Vagina (tissue), 2 donors: ENCODE measurements at regions not wholly inside any gene's neighbourhood (a gene's known extent, or its start where the extent isn't known, plus 50 kb on each side); places are given as distances from the start of the nearest gene placed in this dataset.

Experiments used
- DNase-seq, 2 donors: peaks; one replicate each; pipeline ENCODE4 v3.0.0-alpha.2; 2017; ENCODE audit errors: extremely low spot score in 2 of 2
- H3K27ac ChIP-seq: fragments of 200-600 bp; sonication (generic); one replicate; pipeline ENCODE4 v1.5.1; 2019
- H3K27me3 ChIP-seq: fragments of 200-600 bp; sonication (generic); one replicate; pipeline ENCODE4 v1.5.1; 2019
- H3K36me3 ChIP-seq, 2 donors: fragments of 200-600 bp; sonication (generic); one replicate each; pipeline ENCODE4 v1.5.1; 2017 to 2019
- H3K4me1 ChIP-seq: fragments of 200-600 bp; sonication (generic); one replicate; pipeline ENCODE4 v1.5.1; 2019
- H3K4me3 ChIP-seq, 2 donors: fragments of 200-600 bp; sonication (generic); 1 replicate in 1 of 2; 2 replicates in 1 of 2; pipeline ENCODE4 v1.5.1; 2016 to 2019
- H3K9me3 ChIP-seq: fragments of 200-600 bp; sonication (generic); one replicate; pipeline ENCODE4 v1.5.1; 2019
- CTCF ChIP-seq, 3 experiments: fragments of 450-650 bp in 2 of 3; fragments of 200-600 bp in 1 of 3; sonication (generic) in 1 of 3; IDR thresholded peaks; one replicate each; pipeline ENCODE4 v1.5.1; 2017 to 2019; ENCODE audit warnings: antibody characterized with exemption in 3 of 3, mild to moderate bottlenecking in 2 of 3, moderate library complexity in 2 of 3
- POLR2A ChIP-seq, 2 donors: fragments of 450-650 bp; IDR thresholded peaks; one replicate each; pipeline ENCODE4 v1.6.1; 2017; ENCODE audit warnings: antibody characterized with exemption in 2 of 2, mild to moderate bottlenecking in 2 of 2, moderate library complexity in 2 of 2
- POLR2AphosphoS5 ChIP-seq, 2 donors: sonication (generic); formaldehyde crosslinking; IDR thresholded peaks; one replicate each; pipeline ENCODE4 v1.9.0; 2017; ENCODE audit warnings: antibody characterized with exemption in 2 of 2, mild to moderate bottlenecking in 2 of 2, low read depth in 1 of 2; ENCODE audit not compliant: insufficient read depth in 1 of 2
- intact Hi-C: fragments of 100-400 bp; cut with DNase I; formaldehyde crosslinking; loops from one replicate; pipeline ENCODE4 v1.15.1; 2023

- no peak overlapping the region for H3K4me3 ChIP-seq
- no peaks in the 10 kb centered on the region for H3K27me3 ChIP-seq
- DNase-seq = no peak
- intact Hi-C loops = no loop called here
- no peaks in the 10 kb centered on the region for H3K36me3 ChIP-seq
- H3K27ac ChIP-seq = no peak overlapping the region
- no peaks in the 10 kb centered on the region for H3K9me3 ChIP-seq
- TF ChIP-seq CTCF (IDR thresholded peaks at IDR 0.05) = no peak
- TF ChIP-seq POLR2A (IDR thresholded peaks at IDR 0.05) = no peak
- no peak for TF ChIP-seq POLR2AphosphoS5 (IDR thresholded peaks at IDR 0.05; ENCODE audit: insufficient read depth in 1 of 2, low read depth in 1 of 2)
- no peaks in the 10 kb centered on the region for H3K4me1 ChIP-seq
Measured at GRCh38 chr20:52840041-52840440, 132.1 kb upstream of the TSHZ2 start.

GRCh38 chr20:52838510-52839241, 133.5 kb upstream of the TSHZ2 start:
- H3K9me3 ChIP-seq = no peaks in the 10 kb centered on the region
- no peaks in the 10 kb centered on the region for H3K27me3 ChIP-seq
- H3K27ac ChIP-seq = no peak overlapping the region
- intact Hi-C loops = no loop called here
- no peaks in the 10 kb centered on the region for H3K4me1 ChIP-seq
- no peak for DNase-seq
- H3K36me3 ChIP-seq = no peaks in the 10 kb centered on the region
- no peak for TF ChIP-seq POLR2A (IDR thresholded peaks at IDR 0.05)
- no peak for TF ChIP-seq CTCF (IDR thresholded peaks at IDR 0.05)
- TF ChIP-seq POLR2AphosphoS5 (IDR thresholded peaks at IDR 0.05; ENCODE audit: insufficient read depth in 1 of 2, low read depth in 1 of 2) = no peak
- H3K4me3 ChIP-seq = no peak overlapping the region

- Histone ChIP-seq H3K27ac (no peak overlapping the region), H3K36me3 (no peaks in the 10 kb centered on the region), H3K9me3 (no peaks in the 10 kb centered on the region), H3K27me3 (no peaks in the 10 kb centered on the region), H3K4me3 (no peak overlapping the region), H3K4me1 (no peaks in the 10 kb centered on the region)
- TF ChIP-seq CTCF (IDR thresholded peaks at IDR 0.05) (no peak), POLR2AphosphoS5 (IDR thresholded peaks at IDR 0.05; ENCODE audit: insufficient read depth in 1 of 2, low read depth in 1 of 2) (no peak), POLR2A (IDR thresholded peaks at IDR 0.05) (no peak)
- DNase-seq = no peak
- intact Hi-C loops = no loop called here
Measured at GRCh38 chr20:52837378-52837777, 134.8 kb upstream of the TSHZ2 start.

- no peaks in the 10 kb centered on the region for H3K36me3 ChIP-seq
- H3K27me3 ChIP-seq = no peaks in the 10 kb centered on the region
- intact Hi-C loops = no loop called here
- no peak for TF ChIP-seq POLR2A (IDR thresholded peaks at IDR 0.05)
- TF ChIP-seq CTCF (IDR thresholded peaks at IDR 0.05) = no peak
- no peak for TF ChIP-seq POLR2AphosphoS5 (IDR thresholded peaks at IDR 0.05; ENCODE audit: insufficient read depth in 1 of 2, low read depth in 1 of 2)
- H3K27ac ChIP-seq = no peak overlapping the region
- H3K9me3 ChIP-seq = peaks cover 4% of the 10 kb centered on the region
- no peak for DNase-seq
- no peaks in the 10 kb centered on the region for H3K4me1 ChIP-seq
- no peak overlapping the region for H3K4me3 ChIP-seq
Measured at GRCh38 chr20:52833901-52834300, 138.3 kb upstream of the TSHZ2 start.

- DNase-seq = no peak
- intact Hi-C loops = no loop called here
- TF ChIP-seq POLR2AphosphoS5 (IDR thresholded peaks at IDR 0.05; ENCODE audit: insufficient read depth in 1 of 2, low read depth in 1 of 2) = no peak
- TF ChIP-seq CTCF (IDR thresholded peaks at IDR 0.05) = no peak
- no peak for TF ChIP-seq POLR2A (IDR thresholded peaks at IDR 0.05)
Measured at GRCh38 chr20:52832151-52832774, 139.9 kb upstream of the TSHZ2 start.

More at GRCh38 chr20:52832151-52832774, 139.9 kb upstream of the TSHZ2 start:
- Histone ChIP-seq H3K36me3 (no peaks in the 10 kb centered on the region), H3K4me3 (no peak overlapping the region), H3K4me1 (no peaks in the 10 kb centered on the region), H3K27ac (no peak overlapping the region), H3K9me3 (peaks cover 4% of the 10 kb centered on the region), H3K27me3 (no peaks in the 10 kb centered on the region)
